HEK293 (cell line): ENCODE measurements at regions not wholly inside any gene's neighbourhood (a gene's known extent, or its start where the extent isn't known, plus 50 kb on each side); places are given as distances from the start of the nearest gene placed in this dataset.

ENCODE experiments used
- OSR2 ChIP-seq: fragments of 450-650 bp; formaldehyde crosslinking; IDR thresholded peaks from 2 replicates; pipeline ENCODE4 v1.5.1; 2016; ENCODE audit warnings: missing biosample characterization, missing genetic modification characterization
- RBAK ChIP-seq: fragments of 450-650 bp; formaldehyde crosslinking; IDR thresholded peaks from 2 replicates; pipeline ENCODE4 v1.5.1; 2016; ENCODE audit warnings: missing biosample characterization, missing genetic modification characterization
- TCF7L2 ChIP-seq: IDR thresholded peaks from 2 replicates; pipeline ENCODE4 v1.6.1; 2011; ENCODE audit warnings: low read depth, mild to moderate bottlenecking, inconsistent platforms, low read length, moderate library complexity, borderline replicate concordance
- YY2 ChIP-seq: fragments of 450-650 bp; formaldehyde crosslinking; IDR thresholded peaks from 2 replicates; pipeline ENCODE4 v1.5.1; 2016; ENCODE audit warnings: missing biosample characterization, missing genetic modification characterization
- ZBTB17 ChIP-seq: fragments of 450-650 bp; formaldehyde crosslinking; IDR thresholded peaks from 2 replicates; pipeline ENCODE4 v1.5.1; 2016; ENCODE audit warnings: missing biosample characterization, missing genetic modification characterization
- TF ChIP-seq, protein P1 (sequence below): fragments of 450-650 bp; formaldehyde crosslinking; IDR thresholded peaks from 2 replicates; pipeline ENCODE4 v1.5.1; 2016; ENCODE audit warnings: missing biosample characterization, missing genetic modification characterization

DNA sequence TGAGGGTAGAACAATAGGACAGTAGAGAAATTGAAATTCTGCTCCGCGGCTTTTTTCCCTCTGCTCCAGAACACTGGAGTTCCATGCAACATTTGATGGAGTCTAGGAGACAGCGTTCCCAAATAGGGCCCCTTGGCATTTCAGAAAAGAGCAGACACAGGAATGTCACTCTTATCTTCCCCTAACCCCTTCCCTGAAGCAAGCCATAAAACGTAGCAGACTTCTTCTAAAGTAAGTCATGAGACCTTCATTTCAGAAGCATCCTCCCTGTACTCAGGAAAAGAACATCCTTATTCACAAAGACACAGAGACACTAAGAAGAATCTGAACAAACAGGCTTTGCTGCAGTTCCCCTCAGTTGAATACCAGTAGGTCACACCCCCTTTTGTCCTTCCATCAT is 296.1 kb upstream of the SOX9 start:
- TF ChIP-seq OSR2 (tag by site-specific recombination) (no peak), YY2 (no peak), RBAK (no peak), TCF7L2 (no peak), ZBTB17 (tag by site-specific recombination) (no peak)
- TF ChIP-seq, protein P1, sequence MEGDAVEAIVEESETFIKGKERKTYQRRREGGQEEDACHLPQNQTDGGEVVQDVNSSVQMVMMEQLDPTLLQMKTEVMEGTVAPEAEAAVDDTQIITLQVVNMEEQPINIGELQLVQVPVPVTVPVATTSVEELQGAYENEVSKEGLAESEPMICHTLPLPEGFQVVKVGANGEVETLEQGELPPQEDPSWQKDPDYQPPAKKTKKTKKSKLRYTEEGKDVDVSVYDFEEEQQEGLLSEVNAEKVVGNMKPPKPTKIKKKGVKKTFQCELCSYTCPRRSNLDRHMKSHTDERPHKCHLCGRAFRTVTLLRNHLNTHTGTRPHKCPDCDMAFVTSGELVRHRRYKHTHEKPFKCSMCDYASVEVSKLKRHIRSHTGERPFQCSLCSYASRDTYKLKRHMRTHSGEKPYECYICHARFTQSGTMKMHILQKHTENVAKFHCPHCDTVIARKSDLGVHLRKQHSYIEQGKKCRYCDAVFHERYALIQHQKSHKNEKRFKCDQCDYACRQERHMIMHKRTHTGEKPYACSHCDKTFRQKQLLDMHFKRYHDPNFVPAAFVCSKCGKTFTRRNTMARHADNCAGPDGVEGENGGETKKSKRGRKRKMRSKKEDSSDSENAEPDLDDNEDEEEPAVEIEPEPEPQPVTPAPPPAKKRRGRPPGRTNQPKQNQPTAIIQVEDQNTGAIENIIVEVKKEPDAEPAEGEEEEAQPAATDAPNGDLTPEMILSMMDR (tag by site-specific recombination) = no peak
